HG03354 (cell line): ENCODE measurements at regions not wholly inside any gene's neighbourhood (a gene's known extent, or its start where the extent isn't known, plus 50 kb on each side); places are given as distances from the start of the nearest gene placed in this dataset.

Experiments
- ATAC-seq: cut with Tn5 transposase; IDR thresholded peaks from one replicate; pipeline ENCODE4 v1.9.1; 2021; ENCODE audit warnings: mild to moderate bottlenecking; ENCODE audit not compliant: unreplicated experiment, poor library complexity, severe bottlenecking

GRCh38 chr9:121598965-121599871 is 52.2 kb upstream of the DAB2IP start:
- ATAC-seq = no peak

GRCh38 chr9:121599872-121600585 is 51.4 kb upstream of the DAB2IP start:
- no peak for ATAC-seq

GRCh38 chr9:121601194-121601593 is 50.2 kb upstream of the DAB2IP start:
- no peak for ATAC-seq
